ENCODE measurements at regions not wholly inside any gene's neighbourhood (a gene's known extent, or its start where the extent isn't known, plus 50 kb on each side); places are given as distances from the start of the nearest gene placed in this dataset.

GRCh38 chr1:229751610-229752009 lies 125.6 kb downstream of the URB2 start:
- no peaks in the 10 kb centered on the region for H3K27me3 ChIP-seq (replicated peaks; ENCODE audit: control insufficient read depth, insufficient read depth, low read length)
- no peak overlapping the region for H3K4me3 ChIP-seq (ENCODE audit: low read depth, low read length)
- intact Hi-C loops (cut with micrococcal nuclease; ENCODE audit: unreplicated experiment), result no loop called here
- Mint-ChIP-seq H3K27me3 (ENCODE audit: insufficient read depth, unreplicated experiment) (no peaks in the 10 kb centered on the region), H3K9me3 (ENCODE audit: unreplicated experiment) (no peaks in the 10 kb centered on the region), H3K36me3 (ENCODE audit: insufficient read depth, unreplicated experiment) (no peaks in the 10 kb centered on the region), H3K4me3 (ENCODE audit: unreplicated experiment) (no peak overlapping the region), H3K27ac (ENCODE audit: unreplicated experiment) (no peak overlapping the region), H3K4me1 (ENCODE audit: low read depth, unreplicated experiment) (no peaks in the 10 kb centered on the region)
- H3K4me1 ChIP-seq, result no peaks in the 10 kb centered on the region
- DNase-seq, result no peak
- BruUV-seq (replicated peaks), result no TSS peak
- H3K36me3 ChIP-seq (ENCODE audit: control insufficient read depth, insufficient read depth, low read length), result no peaks in the 10 kb centered on the region
- H3K9me3 ChIP-seq, result no peaks in the 10 kb centered on the region
- CTCF ChIA-PET, result no interaction called here
- no peak for TF ChIP-seq CTCF (IDR thresholded peaks at IDR 0.05; ENCODE audit: insufficient read depth in 1 of 2, low read depth in 1 of 2, low read length in 1 of 2, severe bottlenecking in 1 of 2, unreplicated experiment in 1 of 2)
- POLR2A ChIA-PET, result no interaction called here

- no peak for TF ChIP-seq CTCF (IDR thresholded peaks at IDR 0.05; ENCODE audit: insufficient read depth in 1 of 2, low read depth in 1 of 2, low read length in 1 of 2, severe bottlenecking in 1 of 2, unreplicated experiment in 1 of 2)
- Histone ChIP-seq H3K27me3 (replicated peaks; ENCODE audit: control insufficient read depth, insufficient read depth, low read length) (no peaks in the 10 kb centered on the region), H3K4me3 (ENCODE audit: low read depth, low read length) (no peak overlapping the region), H3K9me3 (no peaks in the 10 kb centered on the region), H3K36me3 (ENCODE audit: control insufficient read depth, insufficient read depth, low read length) (no peaks in the 10 kb centered on the region), H3K4me1 (no peaks in the 10 kb centered on the region)
- no peak for DNase-seq
- no peaks in the 10 kb centered on the region for H3K9me3 Mint-ChIP-seq (ENCODE audit: unreplicated experiment)
- BruUV-seq (replicated peaks), result no TSS peak
- no peaks in the 10 kb centered on the region for H3K36me3 Mint-ChIP-seq (ENCODE audit: insufficient read depth, unreplicated experiment)
- no peaks in the 10 kb centered on the region for H3K4me1 Mint-ChIP-seq (ENCODE audit: low read depth, unreplicated experiment)
- H3K4me3 Mint-ChIP-seq (ENCODE audit: unreplicated experiment), result no peak overlapping the region
- no peak overlapping the region for H3K27ac Mint-ChIP-seq (ENCODE audit: unreplicated experiment)
- POLR2A ChIA-PET, result no interaction called here
- no peaks in the 10 kb centered on the region for H3K27me3 Mint-ChIP-seq (ENCODE audit: insufficient read depth, unreplicated experiment)
- CTCF ChIA-PET, result no interaction called here
- intact Hi-C loops (cut with micrococcal nuclease; ENCODE audit: unreplicated experiment), result no loop called here
These were observed 126.6 kb downstream of the URB2 start for GRCh38 chr1:229752679-229753078.

- Mint-ChIP-seq H3K4me1 (ENCODE audit: low read depth, unreplicated experiment) (no peaks in the 10 kb centered on the region), H3K27me3 (ENCODE audit: insufficient read depth, unreplicated experiment) (peaks cover 7% of the 10 kb centered on the region), H3K27ac (ENCODE audit: unreplicated experiment) (no peak overlapping the region), H3K36me3 (ENCODE audit: insufficient read depth, unreplicated experiment) (no peaks in the 10 kb centered on the region), H3K4me3 (ENCODE audit: unreplicated experiment) (no peak overlapping the region), H3K9me3 (ENCODE audit: unreplicated experiment) (no peaks in the 10 kb centered on the region)
- no peaks in the 10 kb centered on the region for H3K36me3 ChIP-seq (ENCODE audit: control insufficient read depth, insufficient read depth, low read length)
- CTCF ChIA-PET, result no interaction called here
- TF ChIP-seq CTCF (IDR thresholded peaks at IDR 0.05; ENCODE audit: insufficient read depth in 1 of 2, low read depth in 1 of 2, low read length in 1 of 2, severe bottlenecking in 1 of 2, unreplicated experiment in 1 of 2), result no peak
- intact Hi-C loops (cut with micrococcal nuclease; ENCODE audit: unreplicated experiment), result no loop called here
- no peaks in the 10 kb centered on the region for H3K9me3 ChIP-seq
- H3K27me3 ChIP-seq (replicated peaks; ENCODE audit: control insufficient read depth, insufficient read depth, low read length), result no peaks in the 10 kb centered on the region
- no peaks in the 10 kb centered on the region for H3K4me1 ChIP-seq
- POLR2A ChIA-PET, result no interaction called here
- no peak overlapping the region for H3K4me3 ChIP-seq (ENCODE audit: low read depth, low read length)
- no peak for DNase-seq
- no TSS peak for BruUV-seq (replicated peaks)
These were observed 127.9 kb downstream of the URB2 start for GRCh38 chr1:229753764-229754551.

All from Caco-2 (cell line).